Fibroblast of skin of abdomen (primary cell): ENCODE measurements at regions not wholly inside any gene's neighbourhood (a gene's known extent, or its start where the extent isn't known, plus 50 kb on each side); places are given as distances from the start of the nearest gene placed in this dataset.
"Not testable (repeated sequence)": the region's sequence is repeated elsewhere in the genome, so short reads cannot be mapped to it uniquely, and the experiment has no call there.

Experiments
- DNase-seq: peaks from one replicate; pipeline ENCODE4 v3.0.0-alpha.2; 2013

- no peak for DNase-seq
These were observed 50.9 kb downstream of the ANXA2R start for GRCh38 chr5:42989190-42989589.

DNA sequence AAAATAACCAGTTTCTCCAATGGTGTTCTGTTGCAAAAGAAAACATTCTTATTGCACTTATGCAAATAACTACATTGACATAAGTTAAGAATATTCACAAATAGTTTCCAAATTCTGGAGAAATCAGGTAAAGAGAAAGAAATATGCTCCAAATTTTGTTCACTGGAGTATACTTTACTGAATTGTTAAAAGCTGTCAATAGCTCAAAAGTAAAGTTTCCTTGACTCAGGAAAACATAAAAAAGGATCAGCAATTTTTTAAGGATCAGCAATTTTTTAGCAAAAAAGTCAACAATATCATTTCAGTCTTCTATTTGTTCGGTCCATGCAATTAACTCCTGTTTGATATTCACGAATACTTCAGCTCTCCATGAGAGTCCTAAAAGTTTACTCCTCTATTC is 51.6 kb downstream of the ANXA2R start:
- DNase-seq = no peak

DNA sequence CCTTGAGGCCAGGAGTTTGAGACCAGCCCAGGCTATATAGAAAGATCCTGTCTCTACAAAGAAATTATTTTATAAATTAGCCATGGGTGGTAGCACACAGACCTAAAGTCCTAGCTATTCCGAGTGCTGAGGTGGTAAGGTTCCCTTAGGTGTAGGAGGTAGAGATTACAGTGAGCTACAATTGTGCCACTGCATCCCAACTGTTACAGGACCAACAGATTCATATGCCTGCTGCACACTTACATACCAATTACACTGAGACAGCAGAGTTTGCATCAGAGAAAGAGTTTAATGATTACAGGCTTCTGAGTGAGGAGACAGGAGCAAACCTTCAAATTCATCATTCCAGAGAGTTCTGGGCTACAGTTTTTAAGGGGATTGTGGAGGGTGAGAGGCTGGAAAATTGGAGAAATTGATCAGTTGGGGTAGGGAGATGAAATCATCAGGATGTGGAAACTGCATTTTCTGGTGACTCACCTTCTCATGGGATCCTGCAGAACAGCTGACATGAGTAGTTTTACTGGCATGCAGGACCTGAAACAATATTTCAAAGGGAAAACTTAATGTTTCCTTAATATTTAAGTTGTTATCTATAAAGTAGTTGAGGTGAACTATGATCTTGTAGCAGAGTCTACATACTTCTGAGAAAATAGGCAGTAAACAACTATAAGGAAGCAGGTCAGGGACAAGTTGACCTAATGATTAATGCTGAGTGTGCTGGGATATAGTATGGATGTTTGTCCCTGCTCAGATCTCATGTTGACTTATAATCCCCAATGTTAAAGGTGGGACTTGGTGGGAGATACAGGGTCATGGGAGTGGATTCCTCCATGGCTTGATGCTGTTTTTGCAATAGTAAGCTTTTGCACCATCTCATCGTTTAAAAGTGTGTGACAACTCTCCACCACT is 54.7 kb downstream of the ANXA2R start:
- peak; percentile 85 for DNase-seq

DNA sequence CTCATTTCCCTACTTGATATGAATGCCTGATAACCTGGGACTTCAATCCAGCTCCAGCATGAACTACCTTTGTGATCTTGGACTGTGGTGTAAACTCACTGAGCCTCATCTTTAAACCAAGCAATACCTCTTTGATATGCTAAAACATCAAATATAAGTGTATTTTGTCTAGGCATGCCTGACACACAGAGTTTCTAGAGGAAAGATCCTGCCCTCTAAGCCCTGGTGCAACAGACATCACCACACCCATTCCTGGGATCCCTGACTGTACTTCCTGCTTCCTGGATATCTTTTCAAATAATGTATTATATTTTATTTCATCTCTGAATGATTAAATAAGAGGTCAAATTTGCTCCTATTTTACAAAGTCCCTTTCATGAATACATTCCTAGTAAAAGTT is 55.8 kb downstream of the ANXA2R start:
- DNase-seq = no peak

- DNase-seq = peak; percentile 30
These were observed 58.0 kb downstream of the ANXA2R start for GRCh38 chr5:42982107-42982622.

DNA sequence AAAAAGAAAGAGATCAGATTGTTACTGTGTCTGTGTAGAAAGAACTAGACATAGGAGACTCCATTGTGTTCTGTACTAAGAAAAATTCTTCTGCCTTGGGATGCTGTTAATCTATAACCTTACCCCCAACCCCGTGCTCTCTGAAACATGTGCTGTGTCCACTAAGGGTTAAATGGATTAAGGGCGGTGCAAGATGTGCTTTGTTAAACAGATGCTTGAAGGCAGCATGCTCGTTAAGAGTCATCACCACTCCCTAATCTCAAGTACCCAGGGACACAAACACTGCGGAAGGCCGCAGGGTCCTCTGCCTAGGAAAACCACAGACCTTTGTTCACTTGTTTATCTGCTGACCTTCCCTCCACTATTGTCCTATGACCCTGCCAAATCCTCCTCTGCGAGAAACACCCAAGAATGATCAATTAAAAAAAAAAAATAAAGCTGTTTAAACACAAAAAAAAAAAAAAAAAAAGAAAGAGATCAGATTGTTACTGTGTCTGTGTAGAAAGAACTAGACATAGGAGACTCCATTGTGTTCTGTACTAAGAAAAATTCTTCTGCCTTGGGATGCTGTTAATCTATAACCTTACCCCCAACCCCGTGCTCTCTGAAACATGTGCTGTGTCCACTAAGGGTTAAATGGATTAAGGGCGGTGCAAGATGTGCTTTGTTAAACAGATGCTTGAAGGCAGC is 58.6 kb downstream of the ANXA2R start:
- DNase-seq = not testable (repeated sequence)

DNA sequence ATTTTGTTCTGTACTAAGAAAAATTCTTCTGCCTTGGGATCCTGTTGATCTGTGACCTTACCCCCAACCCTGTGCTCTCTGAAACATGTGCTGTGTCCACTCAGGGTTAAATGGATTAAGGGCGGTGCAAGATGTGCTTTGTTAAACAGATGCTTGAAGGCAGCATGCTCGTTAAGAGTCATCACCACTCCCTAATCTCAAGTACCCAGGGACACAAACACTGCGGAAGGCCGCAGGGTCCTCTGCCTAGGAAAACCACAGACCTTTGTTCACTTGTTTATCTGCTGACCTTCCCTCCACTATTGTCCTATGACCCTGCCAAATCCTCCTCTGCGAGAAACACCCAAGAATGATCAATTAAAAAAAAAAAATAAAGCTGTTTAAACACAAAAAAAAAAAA is 59.1 kb downstream of the ANXA2R start:
- DNase-seq = not testable (repeated sequence)

GRCh38 chr5:42980391-42980790 is 59.7 kb downstream of the ANXA2R start:
- DNase-seq = not testable (repeated sequence)

GRCh38 chr5:42979242-42979641 is 60.9 kb downstream of the ANXA2R start:
- not testable (repeated sequence) for DNase-seq

DNA sequence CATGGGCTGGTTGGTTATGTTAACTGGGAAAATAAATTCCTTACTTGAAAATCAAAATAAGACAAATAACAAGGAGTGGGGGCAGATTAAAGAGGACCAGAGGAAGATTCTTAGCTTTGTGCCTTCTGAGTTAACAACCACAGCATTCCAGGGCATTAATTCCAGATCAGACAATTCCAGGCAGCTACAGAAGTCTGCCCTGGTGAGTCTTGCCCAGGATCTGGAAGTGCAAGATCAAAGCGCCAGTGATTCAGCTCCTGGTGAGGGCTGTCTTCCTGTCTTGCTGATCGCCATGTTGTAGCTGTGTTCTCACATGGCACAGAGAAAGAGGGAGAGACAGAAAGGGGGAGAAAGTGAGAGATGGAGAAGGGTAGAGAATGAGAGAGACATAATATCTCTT is 65.6 kb downstream of the ANXA2R start:
- DNase-seq = peak; percentile 81

DNA sequence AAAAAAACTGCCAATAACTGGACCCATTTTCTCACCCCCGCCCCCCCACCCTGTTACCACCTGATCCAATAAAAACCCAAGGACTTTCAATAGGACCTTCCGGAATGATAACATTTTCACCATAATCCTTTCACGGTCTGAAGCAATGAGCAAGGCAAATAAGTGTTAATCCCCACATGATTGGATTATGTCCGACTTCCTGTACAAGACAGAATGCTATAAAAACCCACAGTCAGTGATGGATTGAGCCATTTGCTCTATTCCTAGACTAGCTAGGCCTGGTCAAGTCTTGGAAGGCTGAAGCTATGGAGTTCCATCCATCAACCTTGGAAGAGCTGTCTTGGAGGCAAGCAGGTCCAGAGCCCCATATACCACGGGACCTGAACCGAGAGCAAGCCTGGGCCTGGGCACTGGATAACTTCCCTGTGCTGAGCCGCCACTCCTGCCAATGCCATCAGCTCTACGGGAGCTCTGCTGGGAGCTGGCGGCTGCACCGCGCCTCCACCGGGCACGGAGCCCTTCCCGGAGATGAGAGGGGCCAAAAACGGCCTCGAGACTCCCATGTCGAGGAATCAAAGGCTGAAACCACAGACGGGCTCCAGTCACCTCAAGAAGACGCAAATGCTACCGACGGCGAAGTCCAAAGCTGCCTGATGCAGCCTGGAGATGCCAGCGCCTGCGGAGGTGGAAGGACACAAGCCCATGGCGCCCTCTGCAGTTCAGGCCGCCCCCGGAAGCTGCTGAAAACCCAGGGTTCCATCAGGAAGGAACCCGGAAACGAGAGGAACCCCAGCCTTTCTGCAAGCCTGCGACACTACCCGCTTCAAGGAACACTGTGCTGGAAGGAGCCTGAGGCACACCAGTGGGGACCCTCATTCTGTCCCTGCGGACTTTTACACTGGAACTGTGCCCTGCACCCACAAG is 69.2 kb downstream of the ANXA2R start:
- no peak for DNase-seq

DNA sequence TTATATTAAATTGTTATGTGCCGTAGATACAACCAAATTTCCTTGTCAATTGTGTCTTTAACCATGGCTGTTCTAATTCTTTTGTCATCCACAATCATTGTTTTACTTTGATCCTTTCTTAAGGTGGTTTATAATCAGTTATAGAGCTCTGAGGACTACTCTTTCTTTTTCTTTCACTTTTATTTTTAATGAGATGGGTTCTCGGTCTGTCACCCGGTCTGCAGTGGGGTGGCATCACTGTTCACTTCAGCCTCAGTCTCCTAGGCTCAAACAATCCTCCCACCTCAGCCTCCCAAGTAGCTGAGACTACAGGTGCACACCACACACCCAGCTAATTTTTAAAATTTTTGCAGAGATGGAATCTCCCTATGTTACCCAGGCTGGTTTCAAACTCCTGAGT is 74.2 kb downstream of the ANXA2R start:
- no peak for DNase-seq

DNA sequence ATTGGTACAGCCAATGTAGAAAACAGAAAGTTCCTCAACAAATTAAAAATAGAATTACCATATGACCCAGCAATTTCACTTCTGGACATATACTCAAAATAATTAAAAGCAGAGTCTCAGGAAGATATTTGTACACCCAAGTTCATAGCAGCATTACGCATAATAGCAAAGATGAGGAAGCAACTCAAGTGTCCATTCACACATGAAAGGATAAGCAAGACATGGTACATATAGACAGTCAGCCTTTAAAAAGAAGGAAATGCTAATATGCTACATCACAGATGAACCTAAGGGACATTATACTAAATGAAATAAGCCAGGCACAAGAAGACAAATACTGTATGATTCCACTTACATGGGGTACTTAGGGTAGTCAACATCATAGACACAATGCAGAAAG is 76.7 kb downstream of the ANXA2R start:
- DNase-seq = no peak

GRCh38 chr5:42962124-42962523 is 78.0 kb downstream of the ANXA2R start:
- DNase-seq = no peak

- no peak for DNase-seq
These were observed 79.6 kb downstream of the ANXA2R start for GRCh38 chr5:42960506-42960905.

DNA sequence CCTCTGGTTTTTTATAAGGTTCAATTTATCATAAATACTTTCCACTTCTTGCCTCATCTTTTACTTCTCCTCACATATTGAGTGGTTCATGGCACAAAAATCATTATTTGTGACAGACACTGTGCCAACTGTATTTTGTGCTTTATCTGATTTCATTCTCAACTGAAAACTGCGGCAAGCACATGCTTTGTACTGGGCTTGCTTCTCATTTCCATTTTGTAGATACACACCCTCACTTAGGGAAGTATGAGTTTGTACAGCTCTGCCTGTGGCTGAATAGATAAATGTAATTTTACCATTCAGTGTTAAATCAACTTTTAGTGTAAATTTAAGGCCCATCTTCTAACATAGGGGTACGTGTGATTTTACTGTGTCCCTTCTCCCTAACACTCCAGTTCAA is 83.6 kb downstream of the ANXA2R start:
- DNase-seq = no peak

DNA sequence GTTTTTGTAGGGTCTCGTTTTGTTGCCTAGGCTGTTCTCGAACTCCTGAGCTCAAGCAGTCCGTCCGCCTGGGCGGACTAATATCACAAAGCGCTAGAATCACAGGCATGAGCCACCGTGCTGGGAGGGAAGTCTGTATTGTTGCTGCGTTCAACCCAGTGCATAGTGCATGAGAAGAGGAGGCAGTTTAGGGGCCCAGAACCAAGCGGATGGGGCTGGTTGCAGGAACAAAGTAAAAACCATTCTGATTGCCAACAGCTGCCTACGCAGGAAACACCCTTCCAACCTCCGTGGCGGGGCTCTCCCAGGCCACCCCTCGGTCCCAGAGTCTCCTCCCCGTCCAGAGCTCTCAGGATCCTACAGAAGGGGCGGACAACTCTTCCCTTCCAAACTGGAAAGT is 87.1 kb downstream of the ANXA2R start:
- DNase-seq = peak; percentile 27

DNA sequence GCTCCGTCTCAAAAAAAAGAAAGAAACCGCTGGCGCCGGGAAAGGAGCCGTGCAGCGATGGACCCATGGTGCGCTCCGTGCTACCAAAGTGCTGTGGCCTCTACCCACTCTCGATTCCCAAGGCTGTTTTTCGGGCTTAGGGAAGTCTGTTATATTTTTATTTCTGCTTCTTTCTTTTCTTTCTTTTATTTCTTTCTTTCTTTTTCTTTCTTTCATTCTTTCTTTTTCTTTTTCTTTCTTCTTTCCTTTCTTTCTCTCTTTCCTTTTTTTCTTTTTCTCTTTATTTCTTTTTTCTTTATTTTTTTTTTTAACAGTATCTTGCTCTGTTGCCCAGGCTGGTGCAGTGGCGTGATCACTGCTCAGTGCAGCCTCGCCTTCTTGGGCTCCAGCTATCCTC is 87.5 kb downstream of the ANXA2R start:
- DNase-seq = no peak

DNA sequence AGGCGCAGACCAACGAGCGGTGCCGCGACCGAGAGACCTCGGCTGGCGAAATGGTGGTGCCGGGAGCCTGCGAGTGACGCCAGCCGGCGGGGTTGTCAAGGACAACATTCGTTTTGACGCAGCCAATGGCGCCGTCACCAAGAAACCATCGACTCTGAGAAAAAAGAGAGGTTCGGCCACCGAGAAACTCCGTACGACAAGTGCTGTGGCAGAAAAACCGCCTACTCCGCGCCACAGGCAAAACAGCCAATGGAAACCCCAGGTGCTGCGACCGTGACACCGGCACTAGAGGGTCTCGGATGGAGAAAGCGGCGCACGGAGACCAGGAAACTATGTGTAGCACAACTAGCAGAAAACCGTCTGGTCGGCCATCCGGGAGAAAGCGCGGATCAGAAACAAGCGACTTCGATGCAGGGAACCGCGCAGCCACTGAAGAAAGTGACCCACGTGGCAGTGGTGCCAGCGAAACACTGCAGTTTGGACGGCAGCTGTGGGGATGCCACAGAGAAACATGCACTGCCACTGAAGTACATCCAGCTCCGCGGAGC is 88.8 kb downstream of the ANXA2R start:
- peak; percentile 51 for DNase-seq

- peak; percentile 100 for DNase-seq
These were observed 89.4 kb downstream of the ANXA2R start for GRCh38 chr5:42950456-42951292.

GRCh38 chr5:42950116-42950455 is 90.0 kb downstream of the ANXA2R start:
- DNase-seq = no peak
